CD4-positive, alpha-beta T cell (primary cell): ENCODE measurements at regions not wholly inside any gene's neighbourhood (a gene's known extent, or its start where the extent isn't known, plus 50 kb on each side); places are given as distances from the start of the nearest gene placed in this dataset.

ENCODE experiments used
- ATAC-seq: fragments of 200-7000 bp; cut with Tn5 transposase; one replicate; pipeline ENCODE4 v1.10.0; 2022; ENCODE audit warnings: mild to moderate bottlenecking; ENCODE audit not compliant: poor library complexity
- CTCF ChIA-PET: fragments of 350-600 bp; sonication (Branson Sonifier 250); formaldehyde crosslinking; loops from one replicate; lab custom pipeline; 2021; ENCODE audit warnings: antibody characterized with exemption, inconsistent platforms; lab: Charles Lee
- POLR2A ChIA-PET: fragments of 350-600 bp; sonication (Branson Sonifier 250); formaldehyde crosslinking; loops from one replicate; lab custom pipeline; 2021; ENCODE audit warnings: antibody characterized with exemption, inconsistent platforms; lab: Charles Lee
- DNase-seq, 14 experiments: peaks; one replicate each; pipeline ENCODE4 v3.0.0-alpha.2; 2013 to 2020; ENCODE audit warnings: mixed read lengths in 2 of 14
- H3K27ac ChIP-seq, 2 donors: one replicate each; pipeline versions ENCODE4 v1.5.1 to v1.7.0; 2013; ENCODE audit warnings: low read length in 2 of 2, low read depth in 1 of 2, mild to moderate bottlenecking in 1 of 2
- H3K27me3 ChIP-seq, 2 experiments: 1 replicate in 1 of 2; 2 replicates in 1 of 2; pipeline versions ENCODE4 v1.6.1 to v1.7.0; 2013; ENCODE audit warnings: low read length in 2 of 2, control low read depth in 1 of 2, mild to moderate bottlenecking in 1 of 2, moderate library complexity in 1 of 2; ENCODE audit not compliant: insufficient read depth in 2 of 2, control insufficient read depth in 1 of 2
- H3K36me3 ChIP-seq: one replicate; pipeline ENCODE4 v1.6.1; 2013; ENCODE audit warnings: low read length, control low read depth; ENCODE audit not compliant: insufficient read depth
- H3K4me1 ChIP-seq: one replicate; pipeline ENCODE4 v1.6.1; 2013; ENCODE audit warnings: low read length, control low read depth; ENCODE audit not compliant: insufficient read depth
- H3K4me3 ChIP-seq: one replicate; pipeline ENCODE4 v1.5.1; 2013; ENCODE audit warnings: mild to moderate bottlenecking, low read length, moderate library complexity
- H3K9me3 ChIP-seq, 2 experiments: 1 replicate in 1 of 2; 2 replicates in 1 of 2; pipeline versions ENCODE4 v1.6.1 to v1.7.0; 2013; ENCODE audit warnings: low read length in 2 of 2, mild to moderate bottlenecking in 2 of 2, control low read depth in 1 of 2, moderate library complexity in 1 of 2; ENCODE audit not compliant: control insufficient read depth in 1 of 2, insufficient read depth in 1 of 2
- H3K27ac Mint-ChIP-seq: one replicate; pipeline ENCODE4 v1.8.0; 2020; ENCODE audit warnings: mixed read lengths
- H3K27me3 Mint-ChIP-seq: one replicate; pipeline ENCODE4 v1.8.0; 2021; ENCODE audit warnings: mixed read lengths
- H3K36me3 Mint-ChIP-seq: one replicate; pipeline ENCODE4 v1.8.0; 2021; ENCODE audit warnings: low read depth, mixed read lengths
- H3K4me1 Mint-ChIP-seq: one replicate; pipeline ENCODE4 v1.8.0; 2021; ENCODE audit warnings: low read depth, mixed read lengths
- H3K4me3 Mint-ChIP-seq: one replicate; pipeline ENCODE4 v1.8.0; 2020; ENCODE audit warnings: mild to moderate bottlenecking, mixed read lengths
- H3K9me3 Mint-ChIP-seq: one replicate; pipeline ENCODE4 v1.8.0; 2020; ENCODE audit warnings: mixed read lengths
- CTCF ChIP-seq: fragments of 200-600 bp; IDR thresholded peaks from one replicate; pipeline ENCODE4 v1.8.0; 2022; ENCODE audit warnings: antibody characterized with exemption, mild to moderate bottlenecking
- intact Hi-C, 2 experiments: fragments of 100-400 bp; cut with DNase I in 1 of 2; cut with micrococcal nuclease in 1 of 2; formaldehyde crosslinking; loops; one replicate each; pipeline versions ENCODE4 v1.15.1 to v1.9.0; 2023 to 2025; cut with DNase I, micrococcal nuclease

GRCh38 chr5:52255308-52255707 lies 532.4 kb upstream of the ITGA1 start:
- ATAC-seq: no peak
- peaks cover 4% of the 10 kb centered on the region for H3K9me3 Mint-ChIP-seq
- H3K36me3 Mint-ChIP-seq: no peaks in the 10 kb centered on the region
- no peaks in the 10 kb centered on the region for H3K27me3 ChIP-seq
- no peak overlapping the region for H3K4me3 ChIP-seq
- H3K27me3 Mint-ChIP-seq: no peaks in the 10 kb centered on the region
- H3K36me3 ChIP-seq: no peaks in the 10 kb centered on the region
- no peaks in the 10 kb centered on the region for H3K4me1 Mint-ChIP-seq
- no peak for DNase-seq
- H3K9me3 ChIP-seq: no peaks in the 10 kb centered on the region
- CTCF ChIA-PET: no interaction called here
- POLR2A ChIA-PET: no interaction called here
- no peak for TF ChIP-seq CTCF
- H3K27ac ChIP-seq: no peak overlapping the region
- H3K4me3 Mint-ChIP-seq: no peak overlapping the region
- intact Hi-C loops: no loop called here
- no peak overlapping the region for H3K27ac Mint-ChIP-seq
- H3K4me1 ChIP-seq: no peaks in the 10 kb centered on the region

GRCh38 chr5:52262844-52263243 lies 524.9 kb upstream of the ITGA1 start:
- no peaks in the 10 kb centered on the region for H3K9me3 ChIP-seq

GRCh38 chr5:52269401-52269800 lies 518.3 kb upstream of the ITGA1 start:
- Mint-ChIP-seq H3K4me3 (no peak overlapping the region), H3K36me3 (no peaks in the 10 kb centered on the region), H3K27me3 (no peaks in the 10 kb centered on the region), H3K9me3 (peaks cover 8% of the 10 kb centered on the region), H3K27ac (no peak overlapping the region), H3K4me1 (no peaks in the 10 kb centered on the region)
- CTCF ChIA-PET: no interaction called here
- no peak for TF ChIP-seq CTCF
- no peaks in the 10 kb centered on the region for H3K9me3 ChIP-seq
- ATAC-seq (no peak), DNase-seq (no peak)
- intact Hi-C loops: no loop called here
- no peak overlapping the region for H3K27ac ChIP-seq
- no peaks in the 10 kb centered on the region for H3K27me3 ChIP-seq
- no peaks in the 10 kb centered on the region for H3K36me3 ChIP-seq
- POLR2A ChIA-PET: no interaction called here
- H3K4me3 ChIP-seq: no peak overlapping the region
- no peaks in the 10 kb centered on the region for H3K4me1 ChIP-seq

More at GRCh38 chr5:52262844-52263243, 524.9 kb upstream of the ITGA1 start:
- no peak overlapping the region for H3K27ac ChIP-seq
- H3K36me3 ChIP-seq: no peaks in the 10 kb centered on the region
- Mint-ChIP-seq H3K27me3 (no peaks in the 10 kb centered on the region), H3K4me1 (no peaks in the 10 kb centered on the region), H3K27ac (no peak overlapping the region), H3K36me3 (no peaks in the 10 kb centered on the region), H3K4me3 (no peak overlapping the region), H3K9me3 (no peaks in the 10 kb centered on the region)
- DNase-seq (no peak), ATAC-seq (no peak)
- TF ChIP-seq CTCF: no peak
- H3K4me3 ChIP-seq: no peak overlapping the region
- no peaks in the 10 kb centered on the region for H3K27me3 ChIP-seq
- intact Hi-C loops: no loop called here
- ChIA-PET CTCF (no interaction called here), POLR2A (no interaction called here)
- H3K4me1 ChIP-seq: no peaks in the 10 kb centered on the region
